ENCODE measurements at regions not wholly inside any gene's neighbourhood (a gene's known extent, or its start where the extent isn't known, plus 50 kb on each side); places are given as distances from the start of the nearest gene placed in this dataset.

GRCh38 chr2:15714609-15715008, 122.9 kb downstream of the DDX1 start:
- no peak overlapping the region for H3K27ac Mint-ChIP-seq
- no peaks in the 10 kb centered on the region for H3K27me3 Mint-ChIP-seq (ENCODE audit: low read depth)
- no peak for DNase-seq (ENCODE audit: low spot score)
- H3K9me3 Mint-ChIP-seq, result no peaks in the 10 kb centered on the region; the same call in 1 of the 2 replicates
- ATAC-seq, result no peak
- ChIA-PET CTCF (interaction anchor here (0.6 kb wide), 1 partner anchor 354 kb away, joined by 3 read pairs; no protein-coding TSS in a partner anchor), POLR2A (no interaction called here)
- TF ChIP-seq ESRRA (CRISPR knock-in tag; IDR thresholded peaks at IDR 0.05; ENCODE audit: borderline replicate concordance), result no peak
- TF ChIP-seq TP53 (CRISPR knock-in tag; IDR thresholded peaks at IDR 0.05), result no peak
- no peak for TF ChIP-seq MXD4 (CRISPR knock-in tag; IDR thresholded peaks at IDR 0.05; ENCODE audit: borderline replicate concordance)
- no peaks in the 10 kb centered on the region for H3K36me3 Mint-ChIP-seq
- H3K4me1 Mint-ChIP-seq, result peaks cover 1% of the 10 kb centered on the region; the same call in 1 of the 2 replicates
- H3K4me3 Mint-ChIP-seq, result no peak overlapping the region

DNA sequence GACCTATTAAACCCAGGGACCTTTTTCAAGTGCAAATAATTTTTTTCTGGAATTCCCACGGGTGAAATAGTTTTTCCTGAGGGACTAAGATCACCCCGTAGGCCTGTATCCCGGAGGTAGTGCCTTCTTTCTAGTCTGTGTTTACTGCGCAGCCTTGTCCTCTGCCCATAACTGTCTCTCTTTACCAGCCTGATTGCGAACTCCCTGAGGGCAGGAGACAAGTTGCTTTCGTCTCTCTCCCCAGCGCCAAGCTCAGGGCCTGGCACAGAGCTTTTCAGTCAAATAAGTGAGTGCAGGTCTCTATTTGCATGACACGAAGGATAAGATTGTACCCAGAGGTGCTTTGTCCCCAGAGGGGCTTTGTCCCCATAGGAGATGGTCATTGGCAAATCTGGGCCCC, 123.9 kb downstream of the DDX1 start:
- H3K4me1 Mint-ChIP-seq, result peaks cover 5% of the 10 kb centered on the region
- H3K27ac Mint-ChIP-seq, result no peak overlapping the region
- ChIA-PET POLR2A (no interaction called here), CTCF (no interaction called here)
- DNase-seq (ENCODE audit: low spot score) (no peak), ATAC-seq (no peak)
- H3K36me3 Mint-ChIP-seq, result no peaks in the 10 kb centered on the region
- H3K9me3 Mint-ChIP-seq, result no peaks in the 10 kb centered on the region; the same call in 1 of the 2 replicates
- TF ChIP-seq TP53 (CRISPR knock-in tag; IDR thresholded peaks at IDR 0.05), result no peak
- TF ChIP-seq, protein P1, sequence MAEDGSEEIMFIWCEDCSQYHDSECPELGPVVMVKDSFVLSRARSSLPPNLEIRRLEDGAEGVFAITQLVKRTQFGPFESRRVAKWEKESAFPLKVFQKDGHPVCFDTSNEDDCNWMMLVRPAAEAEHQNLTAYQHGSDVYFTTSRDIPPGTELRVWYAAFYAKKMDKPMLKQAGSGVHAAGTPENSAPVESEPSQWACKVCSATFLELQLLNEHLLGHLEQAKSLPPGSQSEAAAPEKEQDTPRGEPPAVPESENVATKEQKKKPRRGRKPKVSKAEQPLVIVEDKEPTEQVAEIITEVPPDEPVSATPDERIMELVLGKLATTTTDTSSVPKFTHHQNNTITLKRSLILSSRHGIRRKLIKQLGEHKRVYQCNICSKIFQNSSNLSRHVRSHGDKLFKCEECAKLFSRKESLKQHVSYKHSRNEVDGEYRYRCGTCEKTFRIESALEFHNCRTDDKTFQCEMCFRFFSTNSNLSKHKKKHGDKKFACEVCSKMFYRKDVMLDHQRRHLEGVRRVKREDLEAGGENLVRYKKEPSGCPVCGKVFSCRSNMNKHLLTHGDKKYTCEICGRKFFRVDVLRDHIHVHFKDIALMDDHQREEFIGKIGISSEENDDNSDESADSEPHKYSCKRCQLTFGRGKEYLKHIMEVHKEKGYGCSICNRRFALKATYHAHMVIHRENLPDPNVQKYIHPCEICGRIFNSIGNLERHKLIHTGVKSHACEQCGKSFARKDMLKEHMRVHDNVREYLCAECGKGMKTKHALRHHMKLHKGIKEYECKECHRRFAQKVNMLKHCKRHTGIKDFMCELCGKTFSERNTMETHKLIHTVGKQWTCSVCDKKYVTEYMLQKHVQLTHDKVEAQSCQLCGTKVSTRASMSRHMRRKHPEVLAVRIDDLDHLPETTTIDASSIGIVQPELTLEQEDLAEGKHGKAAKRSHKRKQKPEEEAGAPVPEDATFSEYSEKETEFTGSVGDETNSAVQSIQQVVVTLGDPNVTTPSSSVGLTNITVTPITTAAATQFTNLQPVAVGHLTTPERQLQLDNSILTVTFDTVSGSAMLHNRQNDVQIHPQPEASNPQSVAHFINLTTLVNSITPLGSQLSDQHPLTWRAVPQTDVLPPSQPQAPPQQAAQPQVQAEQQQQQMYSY (CRISPR knock-in tag; IDR thresholded peaks at IDR 0.05), result no peak
- no peak for TF ChIP-seq ZBTB43 (CRISPR knock-in tag; IDR thresholded peaks at IDR 0.05)
- TF ChIP-seq FOXK1 (CRISPR knock-in tag; IDR thresholded peaks at IDR 0.05), result no peak
- no peak for TF ChIP-seq SMAD4 (CRISPR knock-in tag; IDR thresholded peaks at IDR 0.05)
- no peak for TF ChIP-seq ZNF317 (CRISPR knock-in tag; IDR thresholded peaks at IDR 0.05; ENCODE audit: borderline replicate concordance, low read depth)
- no peak for TF ChIP-seq KAT7 (CRISPR knock-in tag; IDR thresholded peaks at IDR 0.05; ENCODE audit: borderline replicate concordance)
- H3K4me3 Mint-ChIP-seq, result no peak overlapping the region
- no peaks in the 10 kb centered on the region for H3K27me3 Mint-ChIP-seq (ENCODE audit: low read depth)

- DNase-seq (ENCODE audit: low spot score), result no peak
- H3K4me3 Mint-ChIP-seq, result no peak overlapping the region
- H3K27me3 Mint-ChIP-seq (ENCODE audit: low read depth), result no peaks in the 10 kb centered on the region
- H3K36me3 Mint-ChIP-seq, result no peaks in the 10 kb centered on the region
- peaks cover 5% of the 10 kb centered on the region for H3K4me1 Mint-ChIP-seq
- ATAC-seq, result no peak
- ChIA-PET POLR2A (no interaction called here), CTCF (interaction anchor here (1.0 kb wide), 1 partner anchor 30 kb away, joined by 3 read pairs; no protein-coding TSS in a partner anchor)
- TF ChIP-seq ATF6 (CRISPR knock-in tag; IDR thresholded peaks at IDR 0.05), result no peak
- TF ChIP-seq ESRRA (CRISPR knock-in tag; IDR thresholded peaks at IDR 0.05; ENCODE audit: borderline replicate concordance), result no peak
- no peak for TF ChIP-seq ATF1 (CRISPR knock-in tag; IDR thresholded peaks at IDR 0.05)
- no peak for TF ChIP-seq MAX (CRISPR knock-in tag; IDR thresholded peaks at IDR 0.05)
- no peak for TF ChIP-seq OVOL2 (CRISPR knock-in tag; IDR thresholded peaks at IDR 0.05; ENCODE audit: borderline replicate concordance)
- no peak for TF ChIP-seq NFATC4 (CRISPR knock-in tag; IDR thresholded peaks at IDR 0.05)
- H3K27ac Mint-ChIP-seq, result no peak overlapping the region
- peaks cover 3% of the 10 kb centered on the region; the same call in 1 of the 2 replicates for H3K9me3 Mint-ChIP-seq
Measured at GRCh38 chr2:15718103-15718943, 126.7 kb downstream of the DDX1 start.
